HepG2 (cell line): ENCODE measurements at regions not wholly inside any gene's neighbourhood (a gene's known extent, or its start where the extent isn't known, plus 50 kb on each side); places are given as distances from the start of the nearest gene placed in this dataset.
A peak's percentile ranks its signal among the peaks of the same experiment; 100 is the strongest.

Source experiments
- ATAC-seq: fragments of 200-7000 bp; cut with Tn5 transposase; 3 replicates; pipeline ENCODE4 v1.9.1; 2020; ENCODE audit warnings: mild to moderate bottlenecking, moderate library complexity
- BruUV-seq: library from RNA; stranded (reverse); fragments of 400-500 nt; replicated peaks from 2 replicates; lab custom pipeline; 2021; lab: Mats Ljungman, UMichigan
- CTCF ChIA-PET: fragments of 300-600 bp; formaldehyde crosslinking; extraction: SDS; loops from one replicate; lab custom pipeline; 2021; ENCODE audit warnings: low total read pairs, inconsistent platforms, low intra/inter-chr PET ratio; lab: Yijun Ruan, JAX
- POLR2A ChIA-PET: fragments of 350-600 bp; sonication (Branson Sonifier 250); formaldehyde crosslinking; loops from one replicate; lab custom pipeline; 2020; ENCODE audit warnings: antibody characterized with exemption, inconsistent platforms; lab: Yijun Ruan, JAX
- DNase-seq: peaks from one replicate; pipeline ENCODE4 v3.0.0-alpha.2; 2015; ENCODE audit warnings: low spot score
- FAIRE-seq: peaks from 3 replicates; lab custom pipeline; 2011; peaks lifted over from hg19 to GRCh38; lab: Jason Lieb, UNC
- H2AFZ ChIP-seq: one replicate; pipeline ENCODE4 v1.6.1; 2011; ENCODE audit warnings: low read length, inconsistent platforms
- H3K27ac ChIP-seq: fragments of 300-600 bp; 3 replicates; pipeline ENCODE4 v1.8.0; 2011; ENCODE audit warnings: mixed run types, mild to moderate bottlenecking, mixed read lengths, low read length, inconsistent platforms; ENCODE audit not compliant: insufficient read depth; ENCODE audit errors: extremely low read length
- H3K27me3 ChIP-seq, 2 experiments: fragments of 200-600 bp in 1 of 2; 2 replicates in 1 of 2; 3 replicates in 1 of 2; pipeline versions ENCODE4 v1.6.0 to v1.8.0; 2011; ENCODE audit warnings: low read length in 2 of 2, mild to moderate bottlenecking in 2 of 2, moderate library complexity in 2 of 2, inconsistent platforms in 1 of 2; ENCODE audit not compliant: insufficient read depth in 2 of 2, control insufficient read depth in 1 of 2
- H3K36me3 ChIP-seq, 2 experiments: fragments of 200-600 bp in 1 of 2; replicated peaks in 1 of 2; 2 replicates in 1 of 2; 3 replicates in 1 of 2; pipeline versions ENCODE4 v1.5.1 to v1.8.0; 2011; ENCODE audit warnings: low read length in 2 of 2, inconsistent platforms in 1 of 2; ENCODE audit not compliant: insufficient read depth in 2 of 2, control insufficient read depth in 1 of 2
- H3K4me1 ChIP-seq: 2 replicates; pipeline ENCODE4 v1.5.1; 2012; ENCODE audit warnings: low read length, inconsistent platforms; ENCODE audit not compliant: insufficient read depth
- H3K4me2 ChIP-seq: 2 replicates; pipeline ENCODE4 v1.6.0; 2011; ENCODE audit warnings: low read depth, low read length, inconsistent platforms
- H3K4me3 ChIP-seq, 3 experiments: fragments of 200-600 bp in 1 of 3; sonication (generic), shearing (Covaris generic) in 1 of 3; replicated peaks in 1 of 3; 2 replicates each; pipeline ENCODE4 v1.5.1; 2011 to 2016; ENCODE audit warnings: low read length in 3 of 3, inconsistent platforms in 2 of 3, low read depth in 2 of 3, mild to moderate bottlenecking in 2 of 3, control low read depth in 1 of 3, mixed read lengths in 1 of 3; ENCODE audit not compliant: insufficient read depth in 1 of 3
- H3K79me2 ChIP-seq: one replicate; pipeline ENCODE4 v1.6.1; 2011; ENCODE audit warnings: low read length, inconsistent platforms; ENCODE audit not compliant: insufficient read depth
- H3K9ac ChIP-seq: 2 replicates; pipeline ENCODE4 v1.6.0; 2011; ENCODE audit warnings: mild to moderate bottlenecking, low read depth, low read length, inconsistent platforms; ENCODE audit not compliant: insufficient read depth
- H3K9me3 ChIP-seq: 2 replicates; pipeline ENCODE4 v1.5.1; 2012; ENCODE audit warnings: mild to moderate bottlenecking, low read length
- H4K20me1 ChIP-seq: 2 replicates; pipeline ENCODE4 v1.6.0; 2011; ENCODE audit warnings: inconsistent platforms, mild to moderate bottlenecking, low read length, moderate library complexity; ENCODE audit not compliant: insufficient read depth
- AHR ChIP-seq: IDR thresholded peaks from 2 replicates; pipeline ENCODE4 v1.6.1; 2018; ENCODE audit warnings: missing genetic modification reagents, missing compliant biosample characterization
- ATF7 ChIP-seq, 2 experiments: fragments of 450-650 bp in 1 of 2; sonication (generic) in 1 of 2; formaldehyde crosslinking in 1 of 2; IDR thresholded peaks; 2 replicates each; pipeline versions ENCODE4 v1.4.0 to v1.6.1; 2016 to 2020; ENCODE audit warnings: antibody characterized with exemption in 1 of 2, mild to moderate bottlenecking in 1 of 2, missing genetic modification reagents in 1 of 2
- GTF3A ChIP-seq: sonication (generic); formaldehyde crosslinking; conservative IDR thresholded peaks from 2 replicates; pipeline ENCODE4 v1.4.0; 2020; ENCODE audit warnings: mild to moderate bottlenecking, missing genetic modification reagents
- HNRNPH1 ChIP-seq: fragments of 200-400 bp; formaldehyde crosslinking; optimal IDR thresholded peaks from 2 replicates; pipeline ENCODE3; 2017; ENCODE audit warnings: mild to moderate bottlenecking, low read depth, low read length
- NFE2L2 ChIP-seq: fragments of 150-350 bp; IDR thresholded peaks from 2 replicates; pipeline ENCODE4 v1.6.1; 2014; ENCODE audit warnings: low read length
- WGBS: methylation state at CpG from one replicate; pipeline ENCODE4 v1.1.6; 2017; ENCODE audit warnings: low lambda C conversion rate; 5-methylcytosine and 5-hydroxymethylcytosine counted together
- in situ Hi-C: cut with HindIII; loops from 2 replicates; pipeline ENCODE4 v1.10.0; 2017; ENCODE audit warnings: low pct_unique_long_range_greater_than_20kb; ENCODE audit not compliant: extremely low pct_ligation_motif_present
- intact Hi-C: fragments of 100-400 bp; cut with micrococcal nuclease; formaldehyde crosslinking; loops from one replicate; pipeline ENCODE4 v1.10.0; 2022; ENCODE audit not compliant: unreplicated experiment
- TF ChIP-seq, protein P1 (sequence below): sonication (generic); formaldehyde crosslinking; IDR thresholded peaks from 2 replicates; pipeline ENCODE4 v1.4.0; 2020; ENCODE audit warnings: low read depth, missing genetic modification reagents

DNA sequence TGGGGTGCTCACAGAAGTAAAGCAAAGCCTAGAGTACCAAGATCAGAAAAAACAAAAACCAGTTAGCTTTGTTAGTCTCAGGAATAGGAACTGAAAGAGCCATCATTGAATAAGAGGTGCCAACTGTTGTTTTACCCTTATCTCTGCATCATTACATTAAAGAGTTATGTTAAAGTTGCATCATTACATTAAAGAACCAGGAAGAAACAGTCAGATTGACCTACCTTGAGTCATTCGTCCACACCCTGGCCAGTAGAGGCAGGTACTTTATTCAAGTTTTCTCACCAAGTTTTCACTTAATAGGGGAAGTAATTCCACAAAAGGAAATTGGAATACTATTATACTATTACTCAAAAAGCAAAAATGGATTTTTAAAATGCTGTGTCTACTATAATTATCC lies 121.7 kb upstream of the CNOT2 start:
- BruUV-seq, result no TSS peak
- Histone ChIP-seq H3K36me3 (no peaks in the 10 kb centered on the region), H3K4me1 (no peaks in the 10 kb centered on the region), H3K4me3 (no peak overlapping the region), H4K20me1 (no peaks in the 10 kb centered on the region), H3K4me2 (no peak overlapping the region), H3K79me2 (no peaks in the 10 kb centered on the region), H2AFZ (no peak overlapping the region), H3K27me3 (no peaks in the 10 kb centered on the region; a peak in 1 of 5 replicates), H3K9ac (no peak overlapping the region), H3K9me3 (no peaks in the 10 kb centered on the region), H3K27ac (no peak overlapping the region)
- FAIRE-seq (no peak), ATAC-seq (no peak), DNase-seq (no peak)
- intact Hi-C loops, result no loop called here
- TF ChIP-seq AHR (CRISPR knock-in tag), result no peak
- TF ChIP-seq HNRNPH1, result no peak
- TF ChIP-seq, protein P1, sequence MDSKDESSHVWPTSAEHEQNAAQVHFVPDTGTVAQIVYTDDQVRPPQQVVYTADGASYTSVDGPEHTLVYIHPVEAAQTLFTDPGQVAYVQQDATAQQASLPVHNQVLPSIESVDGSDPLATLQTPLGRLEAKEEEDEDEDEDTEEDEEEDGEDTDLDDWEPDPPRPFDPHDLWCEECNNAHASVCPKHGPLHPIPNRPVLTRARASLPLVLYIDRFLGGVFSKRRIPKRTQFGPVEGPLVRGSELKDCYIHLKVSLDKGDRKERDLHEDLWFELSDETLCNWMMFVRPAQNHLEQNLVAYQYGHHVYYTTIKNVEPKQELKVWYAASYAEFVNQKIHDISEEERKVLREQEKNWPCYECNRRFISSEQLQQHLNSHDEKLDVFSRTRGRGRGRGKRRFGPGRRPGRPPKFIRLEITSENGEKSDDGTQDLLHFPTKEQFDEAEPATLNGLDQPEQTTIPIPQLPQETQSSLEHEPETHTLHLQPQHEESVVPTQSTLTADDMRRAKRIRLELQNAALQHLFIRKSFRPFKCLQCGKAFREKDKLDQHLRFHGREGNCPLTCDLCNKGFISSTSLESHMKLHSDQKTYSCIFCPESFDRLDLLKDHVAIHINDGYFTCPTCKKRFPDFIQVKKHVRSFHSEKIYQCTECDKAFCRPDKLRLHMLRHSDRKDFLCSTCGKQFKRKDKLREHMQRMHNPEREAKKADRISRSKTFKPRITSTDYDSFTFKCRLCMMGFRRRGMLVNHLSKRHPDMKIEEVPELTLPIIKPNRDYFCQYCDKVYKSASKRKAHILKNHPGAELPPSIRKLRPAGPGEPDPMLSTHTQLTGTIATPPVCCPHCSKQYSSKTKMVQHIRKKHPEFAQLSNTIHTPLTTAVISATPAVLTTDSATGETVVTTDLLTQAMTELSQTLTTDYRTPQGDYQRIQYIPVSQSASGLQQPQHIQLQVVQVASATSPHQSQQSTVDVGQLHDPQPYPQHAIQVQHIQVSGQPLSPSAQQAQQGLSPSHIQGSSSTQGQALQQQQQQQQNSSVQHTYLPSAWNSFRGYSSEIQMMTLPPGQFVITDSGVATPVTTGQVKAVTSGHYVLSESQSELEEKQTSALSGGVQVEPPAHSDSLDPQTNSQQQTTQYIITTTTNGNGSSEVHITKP, result no peak
- peak; percentile 20; the same call in 1 of the 2 replicates for TF ChIP-seq ATF7 (IDR thresholded peaks at IDR 0.05)
- TF ChIP-seq ATF7 (CRISPR knock-in tag; IDR thresholded peaks at IDR 0.05), result no peak
- no peak for TF ChIP-seq NFE2L2
- no peak for TF ChIP-seq GTF3A
- in situ Hi-C loops, result no loop called here
- POLR2A ChIA-PET, result no interaction called here
- 5% methylated on average over 1 of the region's 1 CpG for WGBS
- CTCF ChIA-PET, result no interaction called here
